Thyroid gland (tissue), 4 donors: ENCODE measurements at regions not wholly inside any gene's neighbourhood (a gene's known extent, or its start where the extent isn't known, plus 50 kb on each side); places are given as distances from the start of the nearest gene placed in this dataset.

Source experiments
- DNase-seq, 2 donors: peaks; one replicate each; pipeline ENCODE4 v3.0.0-alpha.2; 2019
- H3K27ac ChIP-seq, 3 donors: fragments of 200-600 bp; sonication (generic); 1 replicate in 2 of 3; 2 replicates in 1 of 3; pipeline ENCODE4 v1.5.1; 2016 to 2019; ENCODE audit warnings: mild to moderate bottlenecking in 1 of 3, moderate library complexity in 1 of 3
- H3K27me3 ChIP-seq: fragments of 200-600 bp; sonication (generic); one replicate; pipeline ENCODE4 v1.5.1; 2019
- H3K36me3 ChIP-seq, 2 donors: fragments of 200-600 bp; sonication (generic); one replicate each; pipeline ENCODE4 v1.5.1; 2016 to 2019
- H3K4me1 ChIP-seq, 2 donors: fragments of 200-600 bp; sonication (generic); one replicate each; pipeline ENCODE4 v1.5.1; 2017 to 2019
- H3K4me3 ChIP-seq, 3 donors: fragments of 200-600 bp; sonication (generic); replicated peaks in 1 of 3; 1 replicate in 2 of 3; 2 replicates in 1 of 3; pipeline ENCODE4 v1.5.1; 2016; ENCODE audit warnings: mild to moderate bottlenecking in 1 of 3
- H3K9me3 ChIP-seq: fragments of 200-600 bp; sonication (generic); one replicate; pipeline ENCODE4 v1.5.1; 2017
- POLR2A ChIP-seq, 2 donors: fragments of 450-650 bp; IDR thresholded peaks; one replicate each; pipeline ENCODE4 v1.6.1; 2017; ENCODE audit warnings: antibody characterized with exemption in 2 of 2, mild to moderate bottlenecking in 2 of 2, moderate library complexity in 1 of 2
- WGBS, 2 donors: methylation state at CpG; one replicate each; pipeline ENCODE4 v1.1.5; 2017; 5-methylcytosine and 5-hydroxymethylcytosine counted together
- intact Hi-C: fragments of 100-400 bp; cut with DNase I; formaldehyde crosslinking; loops from one replicate; pipeline ENCODE4 v1.15.1; 2023
- TF ChIP-seq, protein P1 (sequence below), 6 experiments: fragments of 200-600 bp in 3 of 6; fragments of 450-650 bp in 3 of 6; sonication (generic) in 3 of 6; IDR thresholded peaks; one replicate each; pipeline ENCODE4 v1.5.1; 2016 to 2019; ENCODE audit warnings: antibody characterized with exemption in 6 of 6, mild to moderate bottlenecking in 2 of 6, inconsistent platforms in 1 of 6, moderate library complexity in 1 of 6

DNA sequence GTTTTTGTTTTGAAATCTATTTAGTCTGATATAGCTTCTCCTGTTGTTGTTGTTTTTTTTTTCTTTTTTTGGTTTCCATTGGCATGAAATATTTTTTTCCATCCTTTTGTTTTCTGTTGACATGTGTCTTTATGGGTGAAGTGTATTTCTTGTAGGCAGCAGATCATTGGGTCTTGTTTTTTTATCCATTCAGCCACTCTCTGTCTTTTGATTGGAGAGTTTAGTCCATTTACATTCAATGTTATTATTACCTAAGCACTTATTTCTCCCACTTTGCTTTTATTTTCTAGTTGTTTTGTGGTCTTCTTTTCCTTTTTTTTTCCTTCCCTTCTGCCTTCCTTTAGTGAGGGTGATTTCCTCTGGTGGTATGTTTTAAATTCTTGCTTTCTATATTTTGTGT, 193.6 kb upstream of the TMEM260 start:
- TF ChIP-seq POLR2A (IDR thresholded peaks at IDR 0.05): no peak
- TF ChIP-seq, protein P1, sequence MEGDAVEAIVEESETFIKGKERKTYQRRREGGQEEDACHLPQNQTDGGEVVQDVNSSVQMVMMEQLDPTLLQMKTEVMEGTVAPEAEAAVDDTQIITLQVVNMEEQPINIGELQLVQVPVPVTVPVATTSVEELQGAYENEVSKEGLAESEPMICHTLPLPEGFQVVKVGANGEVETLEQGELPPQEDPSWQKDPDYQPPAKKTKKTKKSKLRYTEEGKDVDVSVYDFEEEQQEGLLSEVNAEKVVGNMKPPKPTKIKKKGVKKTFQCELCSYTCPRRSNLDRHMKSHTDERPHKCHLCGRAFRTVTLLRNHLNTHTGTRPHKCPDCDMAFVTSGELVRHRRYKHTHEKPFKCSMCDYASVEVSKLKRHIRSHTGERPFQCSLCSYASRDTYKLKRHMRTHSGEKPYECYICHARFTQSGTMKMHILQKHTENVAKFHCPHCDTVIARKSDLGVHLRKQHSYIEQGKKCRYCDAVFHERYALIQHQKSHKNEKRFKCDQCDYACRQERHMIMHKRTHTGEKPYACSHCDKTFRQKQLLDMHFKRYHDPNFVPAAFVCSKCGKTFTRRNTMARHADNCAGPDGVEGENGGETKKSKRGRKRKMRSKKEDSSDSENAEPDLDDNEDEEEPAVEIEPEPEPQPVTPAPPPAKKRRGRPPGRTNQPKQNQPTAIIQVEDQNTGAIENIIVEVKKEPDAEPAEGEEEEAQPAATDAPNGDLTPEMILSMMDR (IDR thresholded peaks at IDR 0.05): no peak
- Histone ChIP-seq H3K9me3 (no peaks in the 10 kb centered on the region), H3K4me3 (no peak overlapping the region), H3K36me3 (no peaks in the 10 kb centered on the region), H3K27me3 (no peaks in the 10 kb centered on the region), H3K27ac (no peak overlapping the region), H3K4me1 (no peaks in the 10 kb centered on the region)
- no peak for DNase-seq
- intact Hi-C loops: no loop called here

DNA sequence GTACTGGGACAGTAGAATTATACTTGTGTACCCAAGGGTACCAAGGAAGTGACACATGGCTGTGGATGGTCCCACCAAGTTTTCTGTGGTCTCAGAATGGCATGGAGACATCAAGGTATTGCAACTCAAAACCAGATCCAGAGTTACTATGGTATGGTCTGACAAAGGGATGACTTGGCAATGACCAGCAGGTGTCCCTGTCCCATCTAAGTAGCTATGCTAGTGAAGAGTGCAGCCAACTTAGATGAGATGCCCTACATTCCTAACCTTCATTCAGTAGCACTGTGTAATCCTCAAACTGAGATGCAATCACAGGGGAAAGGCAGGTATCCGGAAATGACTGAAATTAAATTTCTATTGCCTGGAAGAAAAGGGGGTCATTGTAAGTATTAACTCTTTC, 188.7 kb upstream of the TMEM260 start:
- DNase-seq: no peak
- no peak overlapping the region for H3K4me3 ChIP-seq
- intact Hi-C loops: no loop called here

DNA sequence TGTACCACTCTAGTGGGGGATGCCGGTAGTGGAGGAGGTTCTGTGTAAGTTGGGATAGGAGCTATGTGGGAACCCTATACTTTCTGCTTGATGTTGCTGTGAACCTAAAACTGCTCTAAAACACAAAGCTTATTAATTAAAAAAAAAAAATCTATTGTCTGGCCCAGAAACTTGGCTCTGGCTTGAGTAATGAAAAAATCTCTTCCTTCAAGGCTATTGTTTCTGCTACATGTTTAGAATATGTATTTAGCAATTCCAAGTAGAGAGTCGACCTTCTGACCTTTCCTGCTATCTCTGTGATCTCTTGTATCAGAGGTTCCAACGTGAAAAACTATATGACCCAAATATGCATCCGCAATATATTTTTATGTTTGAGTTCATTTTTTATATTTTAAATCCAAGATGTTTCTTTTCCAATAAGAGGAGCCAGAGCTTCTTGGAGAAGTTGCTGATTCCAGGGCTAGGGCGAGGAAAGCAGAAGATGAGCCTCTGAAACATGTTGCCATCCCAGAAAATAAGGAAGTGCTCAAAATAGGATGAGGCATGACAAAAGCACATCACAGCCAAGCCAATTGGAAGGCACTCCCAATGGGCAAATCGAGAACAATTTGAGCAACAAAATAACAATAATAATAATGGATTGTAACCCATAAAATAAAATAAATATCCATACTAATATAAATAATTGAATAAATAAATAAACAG, 184.6 kb upstream of the TMEM260 start:
- H3K27ac ChIP-seq: no peak overlapping the region
- 79 to 82% methylated on average over 6 of the region's 6 CpGs for WGBS, 2 donors
- intact Hi-C loops: no loop called here
- no peaks in the 10 kb centered on the region for H3K36me3 ChIP-seq
- H3K9me3 ChIP-seq: no peaks in the 10 kb centered on the region
- H3K4me1 ChIP-seq: peaks cover 0 to 4% of the 10 kb centered on the region in 2 donors
- TF ChIP-seq, protein P1 (IDR thresholded peaks at IDR 0.05): no peak
- no peak for TF ChIP-seq POLR2A (IDR thresholded peaks at IDR 0.05)
- H3K4me3 ChIP-seq: no peak overlapping the region
- no peak for DNase-seq
- no peaks in the 10 kb centered on the region for H3K27me3 ChIP-seq

More for the DNA sequence above, 188.7 kb upstream of the TMEM260 start:
- no peaks in the 10 kb centered on the region for H3K27me3 ChIP-seq
- WGBS, 2 donors: 75 to 82% methylated on average over 1 of the region's 1 CpG
- H3K36me3 ChIP-seq: no peaks in the 10 kb centered on the region
- no peaks in the 10 kb centered on the region for H3K9me3 ChIP-seq
- peaks cover 0 to 4% of the 10 kb centered on the region in 2 donors for H3K4me1 ChIP-seq
- TF ChIP-seq, protein P1 (IDR thresholded peaks at IDR 0.05): no peak
- TF ChIP-seq POLR2A (IDR thresholded peaks at IDR 0.05): no peak
- H3K27ac ChIP-seq: no peak overlapping the region

DNA sequence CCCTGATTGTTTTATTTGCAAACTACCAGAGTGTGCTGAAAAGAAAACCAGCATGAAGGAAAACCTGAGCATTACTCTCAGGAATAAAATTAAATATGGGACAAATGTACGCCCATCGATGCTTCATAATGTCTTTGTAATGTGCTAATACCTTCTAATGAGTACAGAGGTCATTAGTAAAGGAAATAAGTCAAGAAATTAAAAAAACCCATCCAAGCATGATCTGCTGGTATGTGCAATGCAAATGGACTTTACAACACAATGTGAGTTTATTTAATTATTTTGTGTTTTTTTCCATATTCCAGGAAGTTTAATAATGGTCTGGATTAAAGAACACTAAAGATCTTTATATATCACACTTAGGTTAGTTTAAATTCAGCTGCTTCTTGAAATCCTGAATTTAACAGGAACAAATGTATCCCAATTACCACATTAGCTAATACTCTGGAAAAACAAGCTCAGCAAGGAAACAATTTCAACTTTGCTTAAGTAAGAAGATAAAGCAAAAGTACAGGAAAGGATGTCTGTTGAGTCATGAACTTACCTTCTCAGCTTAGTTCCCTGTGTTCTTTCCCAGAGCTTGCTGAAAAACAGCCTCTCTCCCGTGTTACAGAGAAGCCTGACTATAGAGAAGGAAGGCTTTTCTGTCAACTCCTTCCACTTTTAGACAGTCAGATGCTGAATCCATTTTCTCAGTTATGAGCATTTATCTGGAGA, 179.3 kb upstream of the TMEM260 start:
- H3K27ac ChIP-seq: no peak overlapping the region
- intact Hi-C loops: no loop called here
- no peaks in the 10 kb centered on the region for H3K9me3 ChIP-seq
- no peaks in the 10 kb centered on the region for H3K36me3 ChIP-seq
- H3K4me1 ChIP-seq: no peaks in the 10 kb centered on the region
- no peak for TF ChIP-seq POLR2A (IDR thresholded peaks at IDR 0.05)
- TF ChIP-seq, protein P1 (IDR thresholded peaks at IDR 0.05): no peak
- DNase-seq: no peak
- whole genome bisulfite sequencing, 2 donors: 72 to 85% methylated on average over 3 of the region's 3 CpGs
- H3K4me3 ChIP-seq: no peak overlapping the region
- H3K27me3 ChIP-seq: no peaks in the 10 kb centered on the region
